ENCODE measurements at regions not wholly inside any gene's neighbourhood (a gene's known extent, or its start where the extent isn't known, plus 50 kb on each side); places are given as distances from the start of the nearest gene placed in this dataset.

- no peaks in the 10 kb centered on the region for H3K4me1 ChIP-seq
- no peaks in the 10 kb centered on the region for H3K36me3 ChIP-seq
- peak; percentile 61 for ATAC-seq
- peaks cover 0 to 8% of the 10 kb centered on the region in 2 donors for H3K9me3 ChIP-seq
- H3K27ac ChIP-seq, result no peak overlapping the region
- intact Hi-C loops (cut with DNase I), result no loop called here
- DNase-seq, result no peak
- H3K4me3 ChIP-seq, result no peak overlapping the region
- no peaks in the 10 kb centered on the region for H3K27me3 ChIP-seq
- no peak for TF ChIP-seq CTCF (IDR thresholded peaks at IDR 0.05)
These were observed 167.0 kb upstream of the ZNF618 start for GRCh38 chr9:113708821-113709713.

GRCh38 chr9:113709721-113710120 is 166.4 kb upstream of the ZNF618 start:
- Histone ChIP-seq H3K4me1 (no peaks in the 10 kb centered on the region), H3K9me3 (peaks cover 0 to 8% of the 10 kb centered on the region in 2 donors), H3K27me3 (no peaks in the 10 kb centered on the region), H3K4me3 (no peak overlapping the region), H3K36me3 (no peaks in the 10 kb centered on the region), H3K27ac (no peak overlapping the region)
- DNase-seq, result no peak
- no peak for ATAC-seq
- no peak for TF ChIP-seq CTCF (IDR thresholded peaks at IDR 0.05)
- intact Hi-C loops (cut with DNase I), result no loop called here

- H3K4me3 ChIP-seq, result no peak overlapping the region
- no peak overlapping the region for H3K27ac ChIP-seq
- no peak for ATAC-seq
- intact Hi-C loops (cut with DNase I), result no loop called here
- no peaks in the 10 kb centered on the region for H3K4me1 ChIP-seq
- TF ChIP-seq CTCF (IDR thresholded peaks at IDR 0.05), result no peak
- DNase-seq, result no peak
- H3K9me3 ChIP-seq, result peaks cover 0 to 16% of the 10 kb centered on the region in 2 donors
- no peaks in the 10 kb centered on the region for H3K27me3 ChIP-seq
- no peaks in the 10 kb centered on the region for H3K36me3 ChIP-seq
These were observed 164.9 kb upstream of the ZNF618 start for GRCh38 chr9:113711251-113711650.

GRCh38 chr9:113712053-113712452 is 164.1 kb upstream of the ZNF618 start:
- no peak for TF ChIP-seq CTCF (IDR thresholded peaks at IDR 0.05)

GRCh38 chr9:113715086-113715485 is 161.0 kb upstream of the ZNF618 start:
- DNase-seq (no peak), ATAC-seq (no peak)
- no peak for TF ChIP-seq CTCF (IDR thresholded peaks at IDR 0.05)
- Histone ChIP-seq H3K27me3 (no peaks in the 10 kb centered on the region), H3K9me3 (peaks cover 0 to 8% of the 10 kb centered on the region in 2 donors), H3K27ac (no peak overlapping the region), H3K4me3 (no peak overlapping the region), H3K4me1 (no peaks in the 10 kb centered on the region), H3K36me3 (no peaks in the 10 kb centered on the region)
- intact Hi-C loops (cut with DNase I), result no loop called here

More at GRCh38 chr9:113712053-113712452, 164.1 kb upstream of the ZNF618 start:
- Histone ChIP-seq H3K36me3 (no peaks in the 10 kb centered on the region), H3K4me1 (no peaks in the 10 kb centered on the region), H3K27me3 (no peaks in the 10 kb centered on the region), H3K4me3 (no peak overlapping the region), H3K27ac (no peak overlapping the region), H3K9me3 (peaks cover 0 to 17% of the 10 kb centered on the region in 2 donors)
- DNase-seq (peak in 1 of 4 donors; percentile 66), ATAC-seq (peak; percentile 59)
- intact Hi-C loops (cut with DNase I), result no loop called here
